ENCODE measurements at regions not wholly inside any gene's neighbourhood (a gene's known extent, or its start where the extent isn't known, plus 50 kb on each side); places are given as distances from the start of the nearest gene placed in this dataset.

DNA sequence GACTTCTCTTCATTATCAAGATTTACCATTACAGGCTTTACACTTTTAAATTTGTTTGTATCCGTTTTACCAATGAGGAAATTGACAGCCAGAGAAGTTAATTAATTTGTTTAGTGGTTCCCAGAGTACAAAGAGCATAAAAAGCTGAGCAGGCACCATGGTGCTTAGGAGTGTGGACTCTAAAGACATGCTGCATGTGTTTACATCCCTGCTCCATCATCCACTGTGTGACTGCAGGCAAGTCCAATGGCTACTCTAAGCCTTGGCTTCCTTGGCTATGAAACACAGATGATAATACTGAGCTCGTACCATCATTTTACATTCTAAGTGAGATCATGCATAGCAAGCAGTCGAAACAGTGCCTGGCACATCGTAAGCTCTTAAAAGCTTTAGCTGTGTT, 108.0 kb upstream of the SLC35G4 start:
- Histone ChIP-seq H3K9ac (ENCODE audit: insufficient read depth, low read length) (no peak overlapping the region), H3K4me1 (ENCODE audit: control insufficient read depth, extremely low read depth, insufficient read depth, low read length) (peaks cover 15% of the 10 kb centered on the region), H3K79me2 (ENCODE audit: control insufficient read depth, insufficient read depth, low read length) (no peaks in the 10 kb centered on the region), H3K27ac (ENCODE audit: insufficient read depth, low read length) (no peak overlapping the region), H3K9me3 (ENCODE audit: control insufficient read depth, insufficient read depth, low read depth, low read length) (no peaks in the 10 kb centered on the region), H4K20me1 (ENCODE audit: control insufficient read depth, extremely low read depth, insufficient read depth, low read length) (no peaks in the 10 kb centered on the region), H3K4me3 (replicated peaks in 1 of 4; ENCODE audit: control extremely low read depth in 1 of 4, insufficient read depth in 1 of 4, low read depth in 3 of 4, low read length in 4 of 4) (no peak overlapping the region), H2AFZ (ENCODE audit: low read length) (no peak overlapping the region), H3K27me3 (ENCODE audit: control insufficient read depth, insufficient read depth, low read length) (no peaks in the 10 kb centered on the region), H3K36me3 (ENCODE audit: control insufficient read depth, insufficient read depth, low read length) (no peaks in the 10 kb centered on the region), H3K4me2 (ENCODE audit: extremely low read depth, insufficient read depth, low read length) (no peak overlapping the region)
- TF ChIP-seq CTCF (conservative IDR thresholded peaks at IDR 0.05 in 1 of 2, IDR thresholded peaks at IDR 0.05 in 1 of 2; ENCODE audit: low read depth in 1 of 2, low read length in 2 of 2): no peak
- no peak for TF ChIP-seq EZH2 (IDR thresholded peaks at IDR 0.05; ENCODE audit: low read length, missing control alignments)
- DNase-seq (ENCODE audit: low read depth in 2 of 2): no peak

DNA sequence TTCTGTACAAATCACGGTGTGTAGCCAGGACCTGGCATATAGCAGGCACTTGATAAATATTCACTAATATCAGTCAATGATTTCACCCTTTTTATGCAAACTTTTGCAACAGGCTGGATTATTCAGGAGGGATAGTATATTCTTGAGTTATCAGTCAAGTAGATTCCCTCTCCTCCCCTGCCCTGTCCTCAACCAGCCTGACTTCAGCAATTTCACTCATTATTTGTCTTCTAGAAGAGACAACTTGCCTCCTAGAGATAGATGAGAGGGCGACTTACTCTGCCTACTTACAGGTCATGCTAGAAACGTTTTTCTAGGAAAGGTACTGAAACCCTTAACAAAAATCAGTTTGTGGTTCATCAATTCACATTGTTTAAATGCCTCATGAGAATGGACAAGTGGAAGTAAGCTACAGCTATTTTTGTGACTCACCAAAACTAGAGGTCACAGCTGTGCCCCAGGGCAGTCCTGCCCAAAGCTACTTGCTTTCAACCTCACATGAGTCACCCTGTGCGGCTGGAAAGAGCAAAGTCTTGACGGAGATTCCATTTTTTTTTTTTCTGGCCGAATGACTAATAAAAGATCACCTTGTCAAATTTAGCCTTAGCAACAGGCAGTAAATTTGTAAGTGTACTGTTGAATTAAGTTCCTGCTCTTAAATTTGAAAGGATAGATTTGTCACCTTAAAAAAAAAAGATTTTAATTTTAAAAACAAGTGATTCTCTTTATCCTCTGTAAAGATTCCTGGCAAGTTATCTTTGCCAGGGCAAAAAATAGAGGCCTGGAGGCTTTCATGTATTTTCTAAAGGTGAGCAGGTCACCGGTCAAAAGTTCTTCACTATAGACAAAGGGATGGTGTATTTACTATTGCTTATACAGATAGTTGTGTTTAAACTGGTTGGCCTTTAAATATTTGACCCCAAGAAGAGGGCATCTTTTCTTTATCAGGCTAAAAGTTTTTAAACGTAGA, 109.0 kb upstream of the SLC35G4 start:
- Histone ChIP-seq H3K27me3 (ENCODE audit: control insufficient read depth, insufficient read depth, low read length) (no peaks in the 10 kb centered on the region), H3K9me3 (ENCODE audit: control insufficient read depth, insufficient read depth, low read depth, low read length) (no peaks in the 10 kb centered on the region), H2AFZ (ENCODE audit: low read length) (no peak overlapping the region), H3K9ac (ENCODE audit: insufficient read depth, low read length) (no peak overlapping the region), H3K27ac (ENCODE audit: insufficient read depth, low read length) (peak overlapping the region; percentile 67), H3K4me2 (ENCODE audit: extremely low read depth, insufficient read depth, low read length) (peak overlapping the region; percentile 41), H3K4me3 (replicated peaks in 1 of 4; ENCODE audit: control extremely low read depth in 1 of 4, insufficient read depth in 1 of 4, low read depth in 3 of 4, low read length in 4 of 4) (no peak overlapping the region), H3K4me1 (ENCODE audit: control insufficient read depth, extremely low read depth, insufficient read depth, low read length) (peaks cover 15% of the 10 kb centered on the region), H4K20me1 (ENCODE audit: control insufficient read depth, extremely low read depth, insufficient read depth, low read length) (no peaks in the 10 kb centered on the region), H3K36me3 (ENCODE audit: control insufficient read depth, insufficient read depth, low read length) (no peaks in the 10 kb centered on the region), H3K79me2 (ENCODE audit: control insufficient read depth, insufficient read depth, low read length) (no peaks in the 10 kb centered on the region)
- TF ChIP-seq EZH2 (IDR thresholded peaks at IDR 0.05; ENCODE audit: low read length, missing control alignments) (no peak), CTCF (conservative IDR thresholded peaks at IDR 0.05 in 1 of 2, IDR thresholded peaks at IDR 0.05 in 1 of 2; ENCODE audit: low read depth in 1 of 2, low read length in 2 of 2) (no peak)
- peak; percentile 97 to 100 for DNase-seq (ENCODE audit: low read depth in 2 of 2)

GRCh38 chr18:11498821-11499220, 110.6 kb upstream of the SLC35G4 start:
- no peak overlapping the region for H3K27ac ChIP-seq (ENCODE audit: insufficient read depth, low read length)
- H3K4me3 ChIP-seq (replicated peaks in 1 of 4; ENCODE audit: control extremely low read depth in 1 of 4, insufficient read depth in 1 of 4, low read depth in 3 of 4, low read length in 4 of 4): no peak overlapping the region
- H3K9me3 ChIP-seq (ENCODE audit: control insufficient read depth, insufficient read depth, low read depth, low read length): no peaks in the 10 kb centered on the region
- no peaks in the 10 kb centered on the region for H3K27me3 ChIP-seq (ENCODE audit: control insufficient read depth, insufficient read depth, low read length)
- no peak overlapping the region for H3K9ac ChIP-seq (ENCODE audit: insufficient read depth, low read length)
- no peak overlapping the region for H2AFZ ChIP-seq (ENCODE audit: low read length)
- no peaks in the 10 kb centered on the region for H3K79me2 ChIP-seq (ENCODE audit: control insufficient read depth, insufficient read depth, low read length)
- H3K4me1 ChIP-seq (ENCODE audit: control insufficient read depth, extremely low read depth, insufficient read depth, low read length): peaks cover 15% of the 10 kb centered on the region
- peak; percentile 20 to 68 for DNase-seq (ENCODE audit: low read depth in 2 of 2)
- H3K4me2 ChIP-seq (ENCODE audit: extremely low read depth, insufficient read depth, low read length): no peak overlapping the region
- no peaks in the 10 kb centered on the region for H3K36me3 ChIP-seq (ENCODE audit: control insufficient read depth, insufficient read depth, low read length)
- TF ChIP-seq CTCF (conservative IDR thresholded peaks at IDR 0.05 in 1 of 2, IDR thresholded peaks at IDR 0.05 in 1 of 2; ENCODE audit: low read depth in 1 of 2, low read length in 2 of 2) (no peak), EZH2 (IDR thresholded peaks at IDR 0.05; ENCODE audit: low read length, missing control alignments) (no peak)
- H4K20me1 ChIP-seq (ENCODE audit: control insufficient read depth, extremely low read depth, insufficient read depth, low read length): no peaks in the 10 kb centered on the region
